Memory B cell (primary cell): ENCODE measurements at regions not wholly inside any gene's neighbourhood (a gene's known extent, or its start where the extent isn't known, plus 50 kb on each side); places are given as distances from the start of the nearest gene placed in this dataset.
A peak's percentile ranks its signal among the peaks of the same experiment; 100 is the strongest.

Experiments
- ATAC-seq: fragments of 150-1000 bp; cut with Tn5 transposase; 2 replicates; pipeline ENCODE4 v1.10.0; 2021; ENCODE audit warnings: low read depth, mild to moderate bottlenecking, moderate library complexity
- DNase-seq, 2 donors: peaks; one replicate each; pipeline ENCODE4 v3.0.0; 2022; ENCODE audit warnings: low spot score in 2 of 2
- H3K27ac Mint-ChIP-seq: one replicate; pipeline ENCODE4 v1.8.0; 2022; ENCODE audit warnings: mild to moderate bottlenecking, moderate library complexity, mixed read lengths
- H3K27me3 Mint-ChIP-seq: one replicate; pipeline ENCODE4 v1.8.0; 2022; ENCODE audit warnings: mixed read lengths
- H3K36me3 Mint-ChIP-seq: one replicate; pipeline ENCODE4 v1.8.0; 2022; ENCODE audit warnings: mild to moderate bottlenecking, mixed read lengths
- H3K4me1 Mint-ChIP-seq: one replicate; pipeline ENCODE4 v1.8.0; 2022; ENCODE audit warnings: mixed read lengths
- H3K4me3 Mint-ChIP-seq: one replicate; pipeline ENCODE4 v1.8.0; 2022; ENCODE audit warnings: mild to moderate bottlenecking, moderate library complexity, mixed read lengths
- H3K9me3 Mint-ChIP-seq: one replicate; pipeline ENCODE4 v1.8.0; 2022; ENCODE audit warnings: mixed read lengths

DNA sequence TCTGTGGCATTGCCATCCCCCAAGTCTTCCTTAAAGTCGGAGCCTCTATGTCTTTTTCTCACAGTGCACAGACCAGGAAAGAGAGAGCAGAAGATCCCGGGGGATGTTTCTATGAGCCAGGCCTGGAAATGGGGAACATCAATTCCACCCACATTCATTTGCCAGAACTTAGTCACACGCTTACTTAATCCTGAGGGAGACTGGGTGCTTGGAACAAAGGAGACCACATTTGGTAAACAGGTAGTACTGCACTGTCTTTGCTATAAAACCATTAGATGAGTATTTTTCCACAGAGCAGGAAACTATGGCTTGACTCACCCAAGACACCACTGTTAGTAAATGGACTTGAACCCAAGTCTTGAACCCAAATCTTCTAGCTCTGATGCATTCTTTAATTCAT, 60.7 kb upstream of the CTTNBP2NL start:
- Mint-ChIP-seq H3K27ac (no peak overlapping the region), H3K4me1 (peaks cover 4% of the 10 kb centered on the region), H3K36me3 (no peaks in the 10 kb centered on the region), H3K9me3 (peaks cover 4% of the 10 kb centered on the region), H3K4me3 (no peak overlapping the region), H3K27me3 (peaks cover 15% of the 10 kb centered on the region)
- no peak for DNase-seq
- no peak for ATAC-seq

DNA sequence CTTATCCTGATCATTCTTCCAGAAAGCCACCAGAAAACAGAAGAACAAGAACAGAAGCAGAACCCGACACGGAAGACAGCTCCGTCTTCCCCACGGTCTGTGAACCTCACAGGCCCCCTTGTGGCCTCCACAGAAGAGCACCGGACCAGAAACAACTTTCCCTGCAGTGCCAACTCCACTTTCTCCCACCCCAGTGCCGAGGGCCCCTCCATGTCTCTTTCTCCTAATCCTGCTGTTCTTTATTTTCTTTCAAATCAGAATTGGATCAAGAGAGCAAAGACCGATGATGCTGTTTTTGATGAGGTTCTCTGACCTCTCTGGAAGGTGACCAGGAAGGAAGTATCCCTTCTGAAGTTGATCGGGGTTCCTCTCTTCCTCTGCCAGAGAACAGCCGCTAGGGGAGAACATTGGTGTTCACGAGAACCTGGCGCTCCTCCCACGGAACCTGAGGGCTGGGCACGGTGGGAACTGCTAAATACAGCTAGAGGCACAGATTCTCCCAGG, 58.9 kb upstream of the CTTNBP2NL start:
- Mint-ChIP-seq H3K36me3 (no peaks in the 10 kb centered on the region), H3K27ac (no peak overlapping the region), H3K4me3 (no peak overlapping the region), H3K9me3 (peaks cover 4% of the 10 kb centered on the region), H3K27me3 (peaks cover 14% of the 10 kb centered on the region), H3K4me1 (peaks cover 4% of the 10 kb centered on the region)
- ATAC-seq (peak; percentile 52), DNase-seq (no peak)

DNA sequence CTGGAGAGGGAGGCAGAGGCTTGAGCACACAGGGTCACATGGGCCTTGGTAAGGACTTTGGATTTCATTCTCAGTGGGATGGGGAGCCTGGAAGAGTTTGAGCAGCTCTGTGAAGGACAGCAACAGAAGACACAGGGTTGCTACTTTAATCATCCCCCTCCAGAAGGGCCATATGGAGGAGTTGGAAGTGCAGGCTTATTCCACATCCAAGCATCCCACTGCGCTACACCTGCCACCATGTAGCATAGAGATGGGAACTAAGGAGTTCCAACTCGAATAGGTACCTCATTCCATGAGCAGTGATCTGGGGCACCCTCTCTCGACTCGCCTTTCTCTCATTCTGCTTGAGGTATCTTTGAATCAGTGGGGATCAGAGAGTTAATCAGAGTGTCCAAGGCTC, 54.0 kb upstream of the CTTNBP2NL start:
- H3K27ac Mint-ChIP-seq, result no peak overlapping the region
- H3K4me3 Mint-ChIP-seq, result no peak overlapping the region
- peaks cover 16% of the 10 kb centered on the region for H3K27me3 Mint-ChIP-seq
- H3K36me3 Mint-ChIP-seq, result no peaks in the 10 kb centered on the region
- DNase-seq, result no peak
- peaks cover 10% of the 10 kb centered on the region for H3K4me1 Mint-ChIP-seq
- H3K9me3 Mint-ChIP-seq, result peaks cover 4% of the 10 kb centered on the region
- no peak for ATAC-seq

DNA sequence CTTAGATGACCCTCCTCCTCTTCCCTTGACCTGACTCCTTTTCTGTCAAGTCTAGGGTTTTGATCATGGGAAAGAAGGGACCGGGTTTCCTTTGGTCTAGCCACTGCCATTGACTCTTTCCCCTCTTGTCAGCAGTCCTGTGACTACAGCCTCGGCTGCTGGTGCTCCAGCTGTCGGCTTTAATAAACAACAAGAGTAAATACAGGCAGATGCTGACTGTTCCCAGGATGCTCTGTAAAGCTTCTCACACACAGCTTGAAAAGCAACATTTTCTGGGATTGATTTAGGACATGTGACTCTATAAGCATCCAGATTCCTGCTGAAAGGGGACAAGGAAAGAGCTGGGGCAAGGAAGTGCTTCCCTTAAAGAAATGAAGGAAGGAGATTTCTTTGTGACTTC, 53.5 kb upstream of the CTTNBP2NL start:
- H3K4me3 Mint-ChIP-seq, result no peak overlapping the region
- H3K27ac Mint-ChIP-seq, result no peak overlapping the region
- no peak for ATAC-seq
- H3K4me1 Mint-ChIP-seq, result peaks cover 8% of the 10 kb centered on the region
- DNase-seq, result no peak
- H3K36me3 Mint-ChIP-seq, result no peaks in the 10 kb centered on the region
- peaks cover 17% of the 10 kb centered on the region for H3K27me3 Mint-ChIP-seq
- H3K9me3 Mint-ChIP-seq, result peaks cover 4% of the 10 kb centered on the region

- Mint-ChIP-seq H3K9me3 (peaks cover 4% of the 10 kb centered on the region), H3K27ac (no peak overlapping the region), H3K4me3 (no peak overlapping the region), H3K27me3 (peaks cover 16% of the 10 kb centered on the region), H3K4me1 (peaks cover 8% of the 10 kb centered on the region), H3K36me3 (no peaks in the 10 kb centered on the region)
- ATAC-seq (peak; percentile 51), DNase-seq (no peak)
These were observed 51.1 kb upstream of the CTTNBP2NL start for GRCh38 chr1:112344754-112345423.
